ENCODE measurements at regions not wholly inside any gene's neighbourhood (a gene's known extent, or its start where the extent isn't known, plus 50 kb on each side); places are given as distances from the start of the nearest gene placed in this dataset.

GRCh38 chr1:68917456-68917855 is 420.6 kb upstream of the DEPDC1 start:
- no peak for TF ChIP-seq EZH2phosphoT487 (IDR thresholded peaks at IDR 0.05; ENCODE audit: low read length)
- TF ChIP-seq CTCF (IDR thresholded peaks at IDR 0.05; ENCODE audit: low read length): no peak

Measured in MM.1S (cell line).